T-helper 2 cell treated with Interferon-gamma antibody and Interleukin-4, amounts not matched to agents 5 μg/mL and 100 μg/mL, for 36 hours (primary cell): ENCODE measurements at regions not wholly inside any gene's neighbourhood (a gene's known extent, or its start where the extent isn't known, plus 50 kb on each side); places are given as distances from the start of the nearest gene placed in this dataset.
"Not testable (repeated sequence)": the region's sequence is repeated elsewhere in the genome, so short reads cannot be mapped to it uniquely, and the experiment has no call there.

ENCODE experiments used
- DNase-seq: peaks from one replicate; pipeline ENCODE4 v3.0.0; 2021; ENCODE audit warnings: low spot score
- H3K27ac Mint-ChIP-seq: one replicate; pipeline ENCODE4 v1.8.0; 2021; ENCODE audit warnings: mild to moderate bottlenecking, mixed read lengths
- H3K27me3 Mint-ChIP-seq: one replicate; pipeline ENCODE4 v1.8.0; 2021; ENCODE audit warnings: low read depth, mixed read lengths
- H3K36me3 Mint-ChIP-seq: one replicate; pipeline ENCODE4 v1.8.0; 2021; ENCODE audit warnings: low read depth, mixed read lengths
- H3K4me1 Mint-ChIP-seq: one replicate; pipeline ENCODE4 v1.8.0; 2021; ENCODE audit warnings: low read depth, mixed read lengths
- H3K4me3 Mint-ChIP-seq: one replicate; pipeline ENCODE4 v1.8.0; 2022; ENCODE audit warnings: mild to moderate bottlenecking, moderate library complexity, mixed read lengths
- H3K9me3 Mint-ChIP-seq: one replicate; pipeline ENCODE4 v1.8.0; 2021; ENCODE audit warnings: mixed read lengths

DNA sequence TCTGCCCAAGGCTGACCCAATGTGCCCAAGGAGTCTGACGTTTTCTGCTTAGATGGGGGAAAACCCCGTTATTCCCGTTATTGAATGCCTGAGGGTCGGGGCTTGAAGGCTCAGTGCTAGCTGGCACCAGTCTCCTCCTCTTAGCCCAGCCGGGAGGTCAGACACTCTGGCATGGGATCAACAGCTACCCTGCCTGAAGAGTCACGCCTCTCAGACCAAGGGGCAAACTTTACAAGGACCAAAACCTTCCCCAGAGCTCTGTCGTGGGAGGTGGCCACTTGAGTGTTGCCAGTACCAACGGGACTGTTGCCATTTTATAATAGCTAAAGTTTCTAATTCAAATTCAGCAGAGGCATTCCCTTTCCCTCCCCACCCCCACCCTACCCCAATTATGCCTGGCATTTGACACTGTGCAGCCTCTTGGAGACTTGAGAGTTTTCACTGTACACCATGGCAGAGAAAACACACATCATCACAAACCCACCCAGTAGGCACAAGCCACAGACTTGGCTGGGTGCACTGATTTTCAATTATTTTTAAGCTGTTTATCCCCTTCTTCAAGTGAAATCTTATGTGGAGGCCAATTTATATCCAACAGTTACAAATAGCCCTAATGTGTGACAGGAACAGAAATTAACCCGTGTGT is 137.5 kb upstream of the SYT13 start:
- H3K27ac Mint-ChIP-seq = no peak overlapping the region
- H3K27me3 Mint-ChIP-seq = peaks cover 7% of the 10 kb centered on the region
- DNase-seq = no peak

DNA sequence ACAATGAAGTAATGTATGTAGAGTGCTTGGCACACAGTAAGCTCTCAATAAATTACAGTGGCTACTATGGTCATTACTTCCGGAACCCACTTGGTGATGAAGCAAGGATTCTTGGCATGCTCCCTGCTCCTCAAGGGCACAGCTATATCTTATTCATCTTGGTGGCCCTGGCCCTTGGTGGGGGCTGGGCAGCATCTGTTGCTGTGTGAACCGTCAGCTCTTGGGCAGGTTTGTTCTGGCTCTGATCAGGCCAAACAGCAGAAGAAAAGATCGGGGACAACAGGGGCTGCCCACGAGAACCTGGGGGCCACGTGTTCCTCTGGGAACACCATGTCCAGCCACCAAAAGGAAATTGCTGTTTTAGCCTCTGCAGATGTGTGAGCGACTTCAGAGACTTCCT is 136.9 kb upstream of the SYT13 start:
- H3K4me3 Mint-ChIP-seq = no peak overlapping the region

More for the DNA sequence above, 137.5 kb upstream of the SYT13 start:
- Mint-ChIP-seq H3K4me1 (no peaks in the 10 kb centered on the region), H3K36me3 (no peaks in the 10 kb centered on the region), H3K4me3 (no peak overlapping the region), H3K9me3 (no peaks in the 10 kb centered on the region)

DNA sequence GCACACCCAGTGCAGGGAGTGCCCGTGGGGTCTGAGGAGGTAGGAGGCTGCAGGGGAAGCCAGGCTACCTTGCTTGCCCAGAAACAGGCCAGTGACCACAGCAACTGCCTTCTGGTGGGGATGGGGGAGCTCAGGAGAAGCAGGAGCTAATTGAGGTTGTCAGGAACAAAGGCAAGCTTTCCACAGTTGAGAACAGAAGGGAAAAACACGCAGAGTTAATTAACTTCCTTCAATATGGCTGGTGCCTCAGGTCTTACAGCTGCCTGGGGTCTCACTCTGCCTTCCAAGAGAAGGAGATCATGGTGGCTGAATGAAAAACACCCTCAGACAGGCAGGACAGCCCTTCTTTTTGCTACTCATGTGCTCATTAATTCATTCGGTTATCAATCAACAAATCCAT is 127.9 kb upstream of the SYT13 start:
- Mint-ChIP-seq H3K4me1 (no peaks in the 10 kb centered on the region), H3K36me3 (no peaks in the 10 kb centered on the region), H3K4me3 (no peak overlapping the region), H3K27me3 (peaks cover 28% of the 10 kb centered on the region), H3K27ac (no peak overlapping the region), H3K9me3 (no peaks in the 10 kb centered on the region)
- no peak for DNase-seq

More for the DNA sequence above, 136.9 kb upstream of the SYT13 start:
- Mint-ChIP-seq H3K27me3 (peaks cover 7% of the 10 kb centered on the region), H3K27ac (no peak overlapping the region), H3K9me3 (no peaks in the 10 kb centered on the region), H3K36me3 (no peaks in the 10 kb centered on the region), H3K4me1 (no peaks in the 10 kb centered on the region)
- no peak for DNase-seq

DNA sequence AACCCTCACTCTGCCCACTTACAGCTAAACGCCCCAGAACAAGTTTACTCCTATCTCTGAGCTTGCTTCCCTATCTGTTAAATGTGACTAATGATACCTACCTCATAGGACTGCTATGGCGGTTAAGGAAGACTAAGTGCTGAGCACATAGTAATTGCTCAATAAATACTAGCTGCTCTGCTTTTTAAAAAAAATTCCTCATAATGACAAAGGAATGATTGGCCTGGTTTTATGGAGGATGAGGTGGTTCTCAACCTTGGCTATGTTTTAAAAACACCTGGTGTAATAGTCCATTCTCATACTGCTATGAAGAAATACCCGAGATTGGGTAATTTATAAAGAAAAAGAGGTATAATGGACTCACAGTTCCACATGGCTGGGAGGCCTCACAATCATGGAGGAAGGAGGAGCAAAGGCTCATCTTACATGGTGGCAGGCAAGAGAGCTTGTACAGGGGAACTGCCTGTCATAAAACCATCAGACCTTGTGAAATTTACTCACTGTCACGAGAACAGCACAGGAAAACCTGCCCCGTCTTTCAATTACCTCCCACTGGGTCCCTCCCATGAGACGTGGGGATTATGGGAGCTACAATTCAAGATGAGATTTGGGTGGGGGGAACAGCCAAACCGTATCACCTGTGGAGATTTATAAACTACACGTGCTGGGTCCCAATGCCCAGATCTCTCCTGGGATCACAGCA is 127.2 kb upstream of the SYT13 start:
- no peaks in the 10 kb centered on the region for H3K36me3 Mint-ChIP-seq
- no peak overlapping the region for H3K4me3 Mint-ChIP-seq
- H3K9me3 Mint-ChIP-seq = no peaks in the 10 kb centered on the region
- no peak overlapping the region for H3K27ac Mint-ChIP-seq
- no peaks in the 10 kb centered on the region for H3K4me1 Mint-ChIP-seq
- peaks cover 28% of the 10 kb centered on the region for H3K27me3 Mint-ChIP-seq
- DNase-seq = no peak

- Mint-ChIP-seq H3K9me3 (no peaks in the 10 kb centered on the region), H3K36me3 (no peaks in the 10 kb centered on the region), H3K4me3 (no peak overlapping the region), H3K27me3 (peaks cover 34% of the 10 kb centered on the region), H3K4me1 (no peaks in the 10 kb centered on the region), H3K27ac (no peak overlapping the region)
- no peak for DNase-seq
These were observed 126.4 kb upstream of the SYT13 start for GRCh38 chr11:45412521-45412920.

DNA sequence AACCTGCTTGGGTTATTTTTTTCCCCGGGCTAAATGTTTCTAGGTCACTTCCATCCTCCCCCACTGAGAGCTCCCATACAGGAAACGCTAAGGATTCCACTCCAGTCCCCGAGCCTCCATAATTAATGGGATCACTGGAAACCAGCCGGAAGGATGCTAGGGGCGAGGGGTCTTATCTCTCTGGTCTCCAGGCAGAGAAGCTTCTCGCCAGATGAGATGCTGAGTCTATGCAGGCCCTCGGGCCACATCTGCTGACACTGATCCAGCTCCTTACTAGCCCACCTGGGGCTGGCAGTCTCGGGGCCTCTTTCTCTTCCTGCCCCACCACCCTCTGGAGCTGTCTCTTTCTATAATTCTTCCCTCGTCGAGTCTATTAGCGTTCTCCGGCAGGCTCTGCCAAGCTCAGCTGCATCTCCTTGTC is 125.9 kb upstream of the SYT13 start:
- Mint-ChIP-seq H3K36me3 (no peaks in the 10 kb centered on the region), H3K4me3 (no peak overlapping the region), H3K27me3 (peaks cover 36% of the 10 kb centered on the region), H3K4me1 (no peaks in the 10 kb centered on the region), H3K9me3 (no peaks in the 10 kb centered on the region), H3K27ac (no peak overlapping the region)
- DNase-seq = no peak

DNA sequence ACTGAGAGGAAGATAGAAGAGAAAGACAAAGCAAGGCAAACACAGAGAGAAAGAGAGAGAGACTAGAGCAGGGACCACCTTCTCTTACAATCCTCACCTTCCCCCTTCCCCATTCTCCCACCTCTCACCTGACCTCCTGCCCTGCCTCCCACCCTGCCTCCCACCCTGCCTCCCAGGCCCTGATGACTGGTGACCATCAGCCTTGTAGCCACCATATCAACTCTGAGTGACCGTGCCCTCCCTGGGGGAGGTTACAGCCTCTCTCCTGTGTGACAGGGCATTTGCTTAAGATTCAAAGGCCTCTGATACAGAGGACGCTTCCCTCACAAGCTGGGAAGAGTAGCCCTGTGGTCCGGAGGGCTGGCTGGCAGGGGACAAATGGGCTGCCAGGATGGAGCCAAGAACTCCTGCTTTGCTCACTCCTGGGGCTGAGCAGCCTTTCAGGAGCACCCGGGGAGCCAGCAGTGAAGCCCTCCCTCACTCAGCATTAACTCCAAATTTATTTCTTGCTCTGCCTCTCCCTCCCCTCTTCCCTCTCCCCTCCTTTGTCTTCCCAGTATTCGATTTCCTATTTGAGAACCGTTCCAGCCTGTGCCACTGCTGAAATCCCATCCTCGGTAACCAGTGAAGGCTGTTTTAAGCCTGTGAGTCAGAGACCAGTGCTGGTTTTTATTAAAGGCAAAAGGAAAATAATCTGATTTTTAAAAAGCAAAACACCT is 125.2 kb upstream of the SYT13 start:
- peaks cover 36% of the 10 kb centered on the region for H3K27me3 Mint-ChIP-seq

GRCh38 chr11:45410391-45411227 is 124.5 kb upstream of the SYT13 start:
- Mint-ChIP-seq H3K9me3 (no peaks in the 10 kb centered on the region), H3K4me1 (no peaks in the 10 kb centered on the region), H3K27me3 (peaks cover 36% of the 10 kb centered on the region), H3K36me3 (no peaks in the 10 kb centered on the region), H3K4me3 (no peak overlapping the region), H3K27ac (no peak overlapping the region)
- DNase-seq = no peak

More for the DNA sequence above, 125.2 kb upstream of the SYT13 start:
- DNase-seq = no peak
- Mint-ChIP-seq H3K9me3 (no peaks in the 10 kb centered on the region), H3K27ac (no peak overlapping the region), H3K4me3 (no peak overlapping the region), H3K36me3 (no peaks in the 10 kb centered on the region), H3K4me1 (no peaks in the 10 kb centered on the region)

- no peak overlapping the region for H3K4me3 Mint-ChIP-seq
- no peak for DNase-seq
- H3K4me1 Mint-ChIP-seq = no peaks in the 10 kb centered on the region
- no peak overlapping the region for H3K27ac Mint-ChIP-seq
- H3K9me3 Mint-ChIP-seq = no peaks in the 10 kb centered on the region
- H3K36me3 Mint-ChIP-seq = no peaks in the 10 kb centered on the region
- peaks cover 36% of the 10 kb centered on the region for H3K27me3 Mint-ChIP-seq
These were observed 123.4 kb upstream of the SYT13 start for GRCh38 chr11:45409587-45409986.

DNA sequence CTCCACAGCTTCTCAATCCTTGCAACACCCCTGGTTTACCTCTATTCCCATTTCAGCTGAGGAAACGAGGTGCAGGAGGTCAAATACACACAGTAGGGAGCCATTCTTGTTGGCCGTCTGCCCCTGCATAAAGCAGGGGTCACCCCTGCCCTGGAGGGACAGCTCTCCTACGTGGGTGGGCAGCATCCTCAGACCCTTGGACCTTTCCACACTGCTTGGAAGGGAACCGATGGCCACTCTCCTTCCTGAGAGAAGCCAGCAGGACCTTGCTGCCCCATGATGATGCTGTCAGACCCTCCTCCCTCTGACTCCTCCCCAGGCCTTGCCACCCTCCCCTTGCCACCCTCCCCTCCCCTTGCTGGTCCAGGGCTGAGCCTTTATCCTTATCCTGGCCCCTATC is 121.1 kb upstream of the SYT13 start:
- H3K27me3 Mint-ChIP-seq = peaks cover 28% of the 10 kb centered on the region
- H3K27ac Mint-ChIP-seq = no peak overlapping the region
- H3K9me3 Mint-ChIP-seq = no peaks in the 10 kb centered on the region
- H3K36me3 Mint-ChIP-seq = no peaks in the 10 kb centered on the region
- H3K4me3 Mint-ChIP-seq = no peak overlapping the region
- H3K4me1 Mint-ChIP-seq = no peaks in the 10 kb centered on the region
- DNase-seq = no peak

- H3K36me3 Mint-ChIP-seq = no peaks in the 10 kb centered on the region
- H3K4me1 Mint-ChIP-seq = no peaks in the 10 kb centered on the region
- H3K4me3 Mint-ChIP-seq = no peak overlapping the region
- DNase-seq = no peak
- no peaks in the 10 kb centered on the region for H3K9me3 Mint-ChIP-seq
- H3K27me3 Mint-ChIP-seq = peaks cover 20% of the 10 kb centered on the region
- no peak overlapping the region for H3K27ac Mint-ChIP-seq
These were observed 120.0 kb upstream of the SYT13 start for GRCh38 chr11:45405916-45406670.

GRCh38 chr11:45403521-45403920 is 117.4 kb upstream of the SYT13 start:
- peaks cover 12% of the 10 kb centered on the region for H3K27me3 Mint-ChIP-seq
- not testable (repeated sequence) for H3K4me1 Mint-ChIP-seq, H3K36me3 Mint-ChIP-seq, DNase-seq, H3K4me3 Mint-ChIP-seq, H3K27ac Mint-ChIP-seq, H3K9me3 Mint-ChIP-seq

- no peaks in the 10 kb centered on the region for H3K36me3 Mint-ChIP-seq
- no peak overlapping the region for H3K27ac Mint-ChIP-seq
- DNase-seq = no peak
- no peaks in the 10 kb centered on the region for H3K4me1 Mint-ChIP-seq
- H3K9me3 Mint-ChIP-seq = no peaks in the 10 kb centered on the region
- no peak overlapping the region for H3K4me3 Mint-ChIP-seq
- peaks cover 7% of the 10 kb centered on the region for H3K27me3 Mint-ChIP-seq
These were observed 116.0 kb upstream of the SYT13 start for GRCh38 chr11:45402049-45402630.
